Muscle of leg (tissue), 3 donors: ENCODE measurements at regions not wholly inside any gene's neighbourhood (a gene's known extent, or its start where the extent isn't known, plus 50 kb on each side); places are given as distances from the start of the nearest gene placed in this dataset.
A peak's percentile ranks its signal among the peaks of the same experiment; 100 is the strongest.

Source experiments
- DNase-seq: peaks from one replicate; pipeline ENCODE4 v3.0.0; 2013
- H3K27ac ChIP-seq: one replicate; pipeline ENCODE4 v1.5.1; 2013; ENCODE audit warnings: mild to moderate bottlenecking, low read length, control low read depth
- H3K27me3 ChIP-seq: one replicate; pipeline ENCODE4 v1.6.1; 2013; ENCODE audit warnings: low read length; ENCODE audit not compliant: control insufficient read depth, insufficient read depth
- H3K36me3 ChIP-seq: one replicate; pipeline ENCODE4 v1.6.1; 2013; ENCODE audit warnings: low read length; ENCODE audit not compliant: control insufficient read depth, insufficient read depth
- H3K4me1 ChIP-seq: one replicate; pipeline ENCODE4 v1.6.1; 2013; ENCODE audit warnings: low read length; ENCODE audit not compliant: control insufficient read depth, insufficient read depth
- H3K4me3 ChIP-seq: one replicate; pipeline ENCODE4 v1.5.1; 2013; ENCODE audit warnings: low read length, control low read depth
- H3K9me3 ChIP-seq: replicated peaks from 2 replicates; pipeline ENCODE4 v1.6.1; 2013; ENCODE audit warnings: low read depth, low read length; ENCODE audit not compliant: control insufficient read depth
- WGBS: methylation state at CpG from one replicate; pipeline ENCODE4 v1.1.5; 2013; ENCODE audit warnings: missing lambda C conversion rate; ENCODE audit not compliant: insufficient coverage; 5-methylcytosine and 5-hydroxymethylcytosine counted together

GRCh38 chr13:26155568-26155967 is 66.5 kb downstream of the RNF6 start:
- 81% methylated on average over 7 of the region's 7 CpGs for WGBS
- Histone ChIP-seq H3K4me3 (no peak overlapping the region), H3K36me3 (no peaks in the 10 kb centered on the region), H3K4me1 (no peaks in the 10 kb centered on the region), H3K27ac (no peak overlapping the region), H3K9me3 (no peaks in the 10 kb centered on the region), H3K27me3 (peaks cover 4% of the 10 kb centered on the region)
- DNase-seq = no peak

GRCh38 chr13:26133851-26134250 is 82.0 kb upstream of the SHISA2 start:
- H3K9me3 ChIP-seq = no peaks in the 10 kb centered on the region
- no peaks in the 10 kb centered on the region for H3K36me3 ChIP-seq
- H3K27me3 ChIP-seq = no peaks in the 10 kb centered on the region
- 67% methylated on average over 1 of the region's 4 CpGs for WGBS
- no peak overlapping the region for H3K4me3 ChIP-seq
- H3K4me1 ChIP-seq = peaks cover 2% of the 10 kb centered on the region
- no peak overlapping the region for H3K27ac ChIP-seq
- DNase-seq = no peak

GRCh38 chr13:26133286-26133685 is 81.5 kb upstream of the SHISA2 start:
- peak; percentile 27 for DNase-seq
- no peaks in the 10 kb centered on the region for H3K36me3 ChIP-seq
- H3K27me3 ChIP-seq = no peaks in the 10 kb centered on the region
- H3K4me1 ChIP-seq = peaks cover 2% of the 10 kb centered on the region
- no CpG with 5 or more reads among the region's 2 CpGs for WGBS
- no peaks in the 10 kb centered on the region for H3K9me3 ChIP-seq
- peak overlapping the region; percentile 43 for H3K27ac ChIP-seq
- H3K4me3 ChIP-seq = no peak overlapping the region

- Histone ChIP-seq H3K9me3 (no peaks in the 10 kb centered on the region), H3K4me3 (no peak overlapping the region), H3K4me1 (peaks cover 2% of the 10 kb centered on the region), H3K27ac (no peak overlapping the region), H3K36me3 (no peaks in the 10 kb centered on the region), H3K27me3 (no peaks in the 10 kb centered on the region)
- peak; percentile 79 for DNase-seq
- no CpG with 5 or more reads among the region's 2 CpGs for WGBS
Observed at GRCh38 chr13:26132756-26133155, 80.9 kb upstream of the SHISA2 start.

GRCh38 chr13:26128676-26129075 is 76.9 kb upstream of the SHISA2 start:
- 76% methylated on average over 4 of the region's 4 CpGs for WGBS
- Histone ChIP-seq H3K4me1 (no peaks in the 10 kb centered on the region), H3K27ac (no peak overlapping the region), H3K27me3 (peaks cover 2% of the 10 kb centered on the region), H3K9me3 (no peaks in the 10 kb centered on the region), H3K36me3 (no peaks in the 10 kb centered on the region), H3K4me3 (no peak overlapping the region)
- DNase-seq = no peak

- WGBS = 73% methylated on average over 6 of the region's 6 CpGs
- Histone ChIP-seq H3K27me3 (no peaks in the 10 kb centered on the region), H3K4me1 (no peaks in the 10 kb centered on the region), H3K36me3 (no peaks in the 10 kb centered on the region), H3K9me3 (no peaks in the 10 kb centered on the region), H3K4me3 (no peak overlapping the region), H3K27ac (no peak overlapping the region)
- no peak for DNase-seq
Observed at GRCh38 chr13:26117620-26118019, 65.8 kb upstream of the SHISA2 start.

GRCh38 chr13:26112843-26113242 is 61.0 kb upstream of the SHISA2 start:
- H3K4me3 ChIP-seq = no peak overlapping the region
- no peak for DNase-seq
- H3K36me3 ChIP-seq = no peaks in the 10 kb centered on the region
- H3K4me1 ChIP-seq = no peaks in the 10 kb centered on the region
- no peaks in the 10 kb centered on the region for H3K9me3 ChIP-seq
- no CpG with 5 or more reads among the region's 4 CpGs for WGBS
- H3K27ac ChIP-seq = no peak overlapping the region
- no peaks in the 10 kb centered on the region for H3K27me3 ChIP-seq

GRCh38 chr13:26111797-26112196 is 60.0 kb upstream of the SHISA2 start:
- WGBS = no CpG with 5 or more reads among the region's 6 CpGs
- DNase-seq = no peak

More at GRCh38 chr13:26111797-26112196, 60.0 kb upstream of the SHISA2 start:
- Histone ChIP-seq H3K36me3 (no peaks in the 10 kb centered on the region), H3K27me3 (no peaks in the 10 kb centered on the region), H3K4me3 (no peak overlapping the region), H3K27ac (no peak overlapping the region), H3K9me3 (no peaks in the 10 kb centered on the region), H3K4me1 (no peaks in the 10 kb centered on the region)
